ENCODE measurements at regions not wholly inside any gene's neighbourhood (a gene's known extent, or its start where the extent isn't known, plus 50 kb on each side); places are given as distances from the start of the nearest gene placed in this dataset.

- no peak for DNase-seq
These were observed 127.7 kb upstream of the PRLR start for GRCh38 chr5:35357973-35358372.

- DNase-seq = no peak
These were observed 126.4 kb upstream of the PRLR start for GRCh38 chr5:35356725-35357124.

- no peak for DNase-seq
These were observed 124.5 kb upstream of the PRLR start for GRCh38 chr5:35354751-35355150.

GRCh38 chr5:35345222-35345621 is 114.9 kb upstream of the PRLR start:
- DNase-seq = no peak

GRCh38 chr5:35342664-35343063 is 112.4 kb upstream of the PRLR start:
- no peak for DNase-seq

GRCh38 chr5:35341189-35341588 is 110.9 kb upstream of the PRLR start:
- DNase-seq = no peak

GRCh38 chr5:35339616-35340100 is 109.4 kb upstream of the PRLR start:
- no peak for DNase-seq

GRCh38 chr5:35339006-35339405 is 108.7 kb upstream of the PRLR start:
- DNase-seq = no peak

GRCh38 chr5:35338157-35338453 is 107.8 kb upstream of the PRLR start:
- DNase-seq = no peak

- DNase-seq = no peak
These were observed 107.3 kb upstream of the PRLR start for GRCh38 chr5:35337340-35338156.

GRCh38 chr5:35336230-35336629 is 105.9 kb upstream of the PRLR start:
- no peak for DNase-seq

GRCh38 chr5:35335752-35336151 is 105.5 kb upstream of the PRLR start:
- no peak for DNase-seq

GRCh38 chr5:35333366-35333765 is 103.1 kb upstream of the PRLR start:
- DNase-seq = no peak

GRCh38 chr5:35331956-35332950 is 102.0 kb upstream of the PRLR start:
- no peak for DNase-seq

GRCh38 chr5:35325836-35326235 is 95.5 kb upstream of the PRLR start:
- no peak for DNase-seq

GRCh38 chr5:35324679-35325078 is 94.4 kb upstream of the PRLR start:
- no peak for DNase-seq

- no peak for DNase-seq
These were observed 93.9 kb upstream of the PRLR start for GRCh38 chr5:35324201-35324600.

GRCh38 chr5:35320029-35320428 is 89.7 kb upstream of the PRLR start:
- no peak for DNase-seq

- peak; percentile 86 for DNase-seq
These were observed 89.2 kb upstream of the PRLR start for GRCh38 chr5:35319333-35320002.

GRCh38 chr5:35317586-35317985 is 87.3 kb upstream of the PRLR start:
- no peak for DNase-seq

GRCh38 chr5:35316611-35317274 is 86.5 kb upstream of the PRLR start:
- peak; percentile 39 for DNase-seq

- DNase-seq = no peak
These were observed 83.0 kb upstream of the PRLR start for GRCh38 chr5:35313291-35313690.

- DNase-seq = no peak
These were observed 82.0 kb upstream of the PRLR start for GRCh38 chr5:35312267-35312666.

Measured in stimulated activated CD4-positive, alpha-beta T cell treated with anti-CD3 and anti-CD28 coated beads, Interleukin-15, amount 100 ng/mL, for 24 hours (primary cell).